Activated CD8-positive, alpha-beta memory T cell treated with anti-CD3 and anti-CD28 coated beads for 36 hours (primary cell): ENCODE measurements at regions not wholly inside any gene's neighbourhood (a gene's known extent, or its start where the extent isn't known, plus 50 kb on each side); places are given as distances from the start of the nearest gene placed in this dataset.
"Not testable (repeated sequence)": the region's sequence is repeated elsewhere in the genome, so short reads cannot be mapped to it uniquely, and the experiment has no call there.

Experiments used
- CTCF ChIA-PET: fragments of 350-600 bp; sonication (Branson Sonifier 250); formaldehyde crosslinking; loops from one replicate; lab custom pipeline; 2021; ENCODE audit warnings: antibody characterized with exemption; lab: Charles Lee
- POLR2A ChIA-PET: fragments of 350-600 bp; sonication (Branson Sonifier 250); formaldehyde crosslinking; loops from one replicate; lab custom pipeline; 2021; ENCODE audit warnings: antibody characterized with exemption; lab: Charles Lee

GRCh38 chr4:134499074-134499473 lies 297.5 kb upstream of the PABPC4L start:
- ChIA-PET POLR2A (no interaction called here), CTCF (no interaction called here)

- CTCF ChIA-PET = no interaction called here
- POLR2A ChIA-PET = no interaction called here
Measured at GRCh38 chr4:134490863-134491262, 289.3 kb upstream of the PABPC4L start.

GRCh38 chr4:134483514-134483913 lies 281.9 kb upstream of the PABPC4L start:
- POLR2A ChIA-PET = not testable (repeated sequence)

DNA sequence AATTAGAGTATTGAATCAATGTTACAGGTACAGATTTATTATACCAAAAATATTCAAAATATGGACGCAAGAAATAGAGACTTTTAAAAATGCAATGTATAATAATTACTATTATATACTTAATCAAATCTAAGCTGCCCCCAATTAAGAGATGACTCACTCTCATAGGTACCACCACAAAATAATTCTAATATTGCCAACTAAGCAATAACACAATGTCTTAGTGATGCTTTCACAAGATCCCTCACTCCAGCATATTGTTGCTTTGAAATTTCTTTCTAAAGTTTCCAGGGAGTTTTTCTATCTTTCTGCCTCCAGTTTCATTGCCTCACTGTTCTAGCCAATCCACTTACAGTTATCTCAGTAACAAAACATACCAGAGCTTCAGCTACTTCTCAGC lies 270.0 kb upstream of the PABPC4L start:
- POLR2A ChIA-PET = no interaction called here

More at GRCh38 chr4:134483514-134483913, 281.9 kb upstream of the PABPC4L start:
- CTCF ChIA-PET = not testable (repeated sequence)

GRCh38 chr4:134470544-134470943 lies 269.0 kb upstream of the PABPC4L start:
- ChIA-PET POLR2A (no interaction called here), CTCF (no interaction called here)

More for the DNA sequence above, 270.0 kb upstream of the PABPC4L start:
- CTCF ChIA-PET = no interaction called here

GRCh38 chr4:134465417-134465816 lies 263.8 kb upstream of the PABPC4L start:
- ChIA-PET POLR2A (no interaction called here), CTCF (no interaction called here)

GRCh38 chr4:134463771-134464170 lies 262.2 kb upstream of the PABPC4L start:
- CTCF ChIA-PET = no interaction called here
- POLR2A ChIA-PET = no interaction called here

- ChIA-PET POLR2A (no interaction called here), CTCF (no interaction called here)
Measured at GRCh38 chr4:134426821-134427220, 225.2 kb upstream of the PABPC4L start.

DNA sequence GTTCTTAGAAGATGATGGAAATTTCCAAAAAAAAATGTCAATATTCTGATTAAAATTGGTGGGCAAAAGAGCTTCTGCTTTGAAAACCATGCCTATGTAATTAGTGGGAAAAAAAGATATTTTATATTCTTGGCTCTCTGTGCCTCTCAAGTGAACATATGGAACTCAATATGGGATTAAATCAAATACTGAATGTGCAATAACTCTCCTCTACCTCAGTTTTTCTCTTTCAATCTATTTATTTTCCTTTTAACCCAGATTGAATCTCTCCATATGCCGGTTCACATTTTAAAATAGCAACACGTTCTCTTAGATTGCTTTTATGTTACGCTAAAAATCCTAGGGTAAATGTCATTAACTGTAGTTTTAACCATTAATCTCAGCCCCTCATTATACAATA lies 224.2 kb upstream of the PABPC4L start:
- POLR2A ChIA-PET = no interaction called here
- CTCF ChIA-PET = no interaction called here

- POLR2A ChIA-PET = no interaction called here
- CTCF ChIA-PET = no interaction called here
Measured at GRCh38 chr4:134422776-134423175, 221.2 kb upstream of the PABPC4L start.

DNA sequence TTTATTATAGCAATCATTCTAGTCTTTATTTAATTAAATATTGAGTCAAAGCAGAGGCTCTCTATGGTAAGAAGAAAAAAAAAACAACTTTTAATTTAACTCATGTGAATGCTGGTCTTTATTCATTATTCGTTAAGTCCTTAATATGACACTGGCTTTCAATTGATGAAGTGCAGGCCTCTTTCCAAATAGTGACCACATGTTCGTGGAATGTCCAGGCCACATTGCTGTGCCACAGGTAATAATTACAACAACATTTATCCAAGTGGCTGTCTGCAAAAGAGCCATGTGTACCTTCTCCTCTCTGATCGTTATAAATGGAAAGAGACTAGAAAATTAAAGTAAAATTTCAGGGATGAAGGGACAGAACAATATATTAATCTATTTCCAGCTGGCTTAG lies 220.1 kb upstream of the PABPC4L start:
- POLR2A ChIA-PET = no interaction called here
- CTCF ChIA-PET = no interaction called here

DNA sequence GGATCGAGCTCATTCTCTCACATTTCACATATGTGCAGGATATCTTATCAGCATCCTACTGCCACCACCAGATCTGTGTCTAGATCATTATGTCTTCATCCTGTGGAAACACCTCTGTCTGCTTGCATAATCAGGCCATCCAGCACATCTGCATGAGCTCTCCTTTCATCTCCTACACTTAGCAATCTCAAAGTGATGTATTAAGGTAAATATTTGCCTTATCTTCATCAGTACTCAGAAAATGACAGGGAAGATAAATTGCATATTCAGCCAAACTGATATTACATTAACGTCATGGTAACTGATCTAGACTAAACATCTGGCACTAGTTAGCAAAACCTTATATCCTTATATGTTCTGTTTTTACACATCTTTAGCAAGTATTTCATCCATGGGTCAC lies 207.3 kb upstream of the PABPC4L start:
- POLR2A ChIA-PET = no interaction called here
- CTCF ChIA-PET = interaction anchor here (1.0 kb wide), 1 partner anchor 14 kb away, joined by 3 read pairs; no protein-coding TSS in a partner anchor

- POLR2A ChIA-PET = no interaction called here
- CTCF ChIA-PET = no interaction called here
Measured at GRCh38 chr4:134401798-134402197, 200.2 kb upstream of the PABPC4L start.

GRCh38 chr4:134393592-134393991 lies 192.0 kb upstream of the PABPC4L start:
- POLR2A ChIA-PET = no interaction called here
- CTCF ChIA-PET = no interaction called here

DNA sequence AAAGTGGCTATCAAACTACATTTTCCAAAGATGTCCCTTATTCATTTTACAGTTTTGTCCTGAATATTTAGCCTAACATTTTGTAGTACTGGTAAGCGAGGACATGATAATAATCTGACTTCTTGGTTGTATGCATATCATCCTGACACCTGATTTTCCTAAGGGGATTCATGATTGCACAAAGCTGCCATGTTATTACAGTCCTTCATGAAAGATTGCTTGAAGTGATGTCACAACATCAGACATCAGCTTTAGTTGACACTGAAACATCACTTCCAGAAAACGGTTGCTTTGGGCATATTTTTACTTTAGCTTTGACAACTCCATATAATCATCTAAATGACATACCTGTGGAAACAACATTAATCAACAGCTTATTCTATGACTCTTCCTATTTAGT lies 188.7 kb upstream of the PABPC4L start:
- POLR2A ChIA-PET = no interaction called here
- CTCF ChIA-PET = no interaction called here

- CTCF ChIA-PET = no interaction called here
- POLR2A ChIA-PET = no interaction called here
Measured at GRCh38 chr4:134388351-134388750, 186.8 kb upstream of the PABPC4L start.

DNA sequence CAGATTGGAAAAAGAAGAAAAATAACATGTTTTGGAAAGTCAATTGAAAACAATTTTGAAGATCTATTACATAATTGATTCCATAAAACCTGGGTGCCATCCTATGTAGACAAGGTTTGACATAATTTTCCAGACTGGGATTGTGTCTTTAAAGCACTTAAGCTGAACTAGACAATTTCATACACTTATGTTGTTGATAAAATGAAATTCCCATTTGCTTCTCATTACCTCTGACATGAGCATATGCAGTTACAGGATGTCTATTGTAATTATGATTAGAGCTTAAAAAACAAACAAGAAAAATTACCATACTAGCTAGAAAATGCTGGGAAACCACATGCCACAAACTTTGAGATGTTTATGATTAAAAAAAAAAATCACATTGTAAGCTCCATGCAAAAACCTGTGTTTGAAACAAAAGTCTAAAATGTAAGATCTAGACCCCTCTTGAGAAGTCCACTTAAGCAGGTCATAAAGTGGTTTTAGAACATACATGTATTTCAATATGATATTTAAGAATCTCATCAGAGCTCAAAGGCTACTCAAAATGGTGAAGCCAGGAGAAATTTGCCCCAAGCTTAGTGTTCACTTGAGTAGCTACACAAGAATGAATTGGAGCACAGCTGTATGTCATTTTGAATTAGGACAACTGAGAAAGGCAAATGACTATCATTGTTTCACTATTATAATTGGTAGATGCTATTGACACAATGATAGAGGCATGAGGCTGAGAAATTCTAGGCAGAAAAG lies 181.1 kb upstream of the PABPC4L start:
- CTCF ChIA-PET = interaction anchor here (1.0 kb wide), 1 partner anchor 17 kb away, joined by 3 read pairs; no protein-coding TSS in a partner anchor
- POLR2A ChIA-PET = no interaction called here

- POLR2A ChIA-PET = no interaction called here
Measured at GRCh38 chr4:134375775-134376174, 174.2 kb upstream of the PABPC4L start.

GRCh38 chr4:134365852-134366251 lies 164.3 kb upstream of the PABPC4L start:
- POLR2A ChIA-PET = no interaction called here

More at GRCh38 chr4:134375775-134376174, 174.2 kb upstream of the PABPC4L start:
- CTCF ChIA-PET = no interaction called here

DNA sequence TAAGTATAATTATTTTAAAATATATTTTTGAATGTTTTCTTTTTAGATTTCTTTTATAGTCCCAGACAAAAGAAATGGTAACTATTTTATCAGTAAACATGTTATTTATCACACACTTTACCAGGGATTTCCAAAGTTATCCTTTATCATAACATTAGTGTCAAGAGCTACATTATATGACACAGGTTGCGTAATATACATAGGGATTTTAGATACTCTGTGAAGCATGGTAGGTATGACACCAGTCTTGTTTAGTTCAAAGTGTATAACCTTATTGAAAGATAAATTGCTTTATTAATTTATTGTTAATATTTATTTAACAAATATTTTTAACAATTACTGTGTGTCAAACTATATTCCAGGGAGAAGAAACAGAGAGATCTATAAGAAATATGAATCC lies 163.3 kb upstream of the PABPC4L start:
- ChIA-PET CTCF (no interaction called here), POLR2A (no interaction called here)

More at GRCh38 chr4:134365852-134366251, 164.3 kb upstream of the PABPC4L start:
- CTCF ChIA-PET = no interaction called here

GRCh38 chr4:134345244-134345643 lies 143.7 kb upstream of the PABPC4L start:
- POLR2A ChIA-PET = no interaction called here
- CTCF ChIA-PET = no interaction called here
